Activated naive CD4-positive, alpha-beta T cell treated with anti-CD3 and anti-CD28 coated beads for 36 hours (primary cell): ENCODE measurements at regions not wholly inside any gene's neighbourhood (a gene's known extent, or its start where the extent isn't known, plus 50 kb on each side); places are given as distances from the start of the nearest gene placed in this dataset.

Experiments used
- CTCF ChIA-PET: fragments of 350-600 bp; sonication (Branson Sonifier 250); formaldehyde crosslinking; loops from one replicate; lab custom pipeline; 2021; ENCODE audit warnings: antibody characterized with exemption; lab: Charles Lee
- DNase-seq: peaks from one replicate; pipeline ENCODE4 v3.0.0-alpha.2; 2020
- H3K27ac Mint-ChIP-seq: one replicate; pipeline ENCODE4 v1.8.0; 2021; ENCODE audit warnings: mild to moderate bottlenecking, mixed read lengths
- H3K27me3 Mint-ChIP-seq: one replicate; pipeline ENCODE4 v1.8.0; 2021; ENCODE audit warnings: low read depth, mixed read lengths
- H3K36me3 Mint-ChIP-seq: one replicate; pipeline ENCODE4 v1.8.0; 2021; ENCODE audit warnings: low read depth, mixed read lengths
- H3K4me1 Mint-ChIP-seq: one replicate; pipeline ENCODE4 v1.8.0; 2021; ENCODE audit warnings: low read depth, mixed read lengths
- H3K4me3 Mint-ChIP-seq: one replicate; pipeline ENCODE4 v1.8.0; 2021; ENCODE audit warnings: mild to moderate bottlenecking, moderate library complexity, mixed read lengths
- H3K9me3 Mint-ChIP-seq: one replicate; pipeline ENCODE4 v1.8.0; 2021; ENCODE audit warnings: mixed read lengths
- intact Hi-C: fragments of 100-400 bp; cut with micrococcal nuclease; formaldehyde crosslinking; loops from one replicate; pipeline ENCODE4 v1.15.1; 2023

DNA sequence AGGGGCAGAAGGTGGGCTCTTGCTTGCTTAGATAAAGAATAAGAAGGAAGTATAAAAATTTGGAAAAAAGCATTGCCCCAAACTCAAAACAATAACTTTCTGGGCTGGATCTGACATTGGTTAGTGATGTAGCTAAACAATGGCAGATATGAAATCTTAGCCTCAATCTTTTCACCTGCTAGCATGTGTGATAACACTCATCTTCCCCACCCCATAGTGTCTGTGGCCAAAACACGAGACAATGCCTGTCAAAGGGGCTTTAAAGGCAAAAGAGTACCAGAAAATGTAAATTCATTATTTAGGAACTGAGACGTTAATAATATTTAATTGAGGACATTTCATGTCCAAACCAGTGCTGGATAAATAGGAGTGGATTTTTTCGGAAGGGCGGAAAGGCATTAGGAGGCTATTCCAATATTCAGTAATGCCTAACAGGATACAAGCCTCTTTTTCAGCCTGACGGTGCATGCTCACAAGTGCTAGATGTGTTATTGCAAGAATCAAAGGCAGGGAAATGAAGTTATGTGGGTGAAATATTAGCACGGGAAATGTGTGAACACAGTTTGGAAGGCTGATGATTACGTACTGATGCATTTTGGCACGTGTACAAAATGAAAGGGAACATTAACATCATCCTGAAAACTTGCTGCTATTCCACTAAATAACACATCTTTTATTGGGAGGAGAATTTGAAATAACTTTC, 395.7 kb downstream of the GALR1 start:
- Mint-ChIP-seq H3K27ac (no peak overlapping the region), H3K4me1 (no peaks in the 10 kb centered on the region), H3K4me3 (no peak overlapping the region), H3K36me3 (no peaks in the 10 kb centered on the region), H3K9me3 (peaks cover 5% of the 10 kb centered on the region), H3K27me3 (peaks cover 2% of the 10 kb centered on the region)
- CTCF ChIA-PET, result no interaction called here
- intact Hi-C loops, result no loop called here
- DNase-seq, result no peak

DNA sequence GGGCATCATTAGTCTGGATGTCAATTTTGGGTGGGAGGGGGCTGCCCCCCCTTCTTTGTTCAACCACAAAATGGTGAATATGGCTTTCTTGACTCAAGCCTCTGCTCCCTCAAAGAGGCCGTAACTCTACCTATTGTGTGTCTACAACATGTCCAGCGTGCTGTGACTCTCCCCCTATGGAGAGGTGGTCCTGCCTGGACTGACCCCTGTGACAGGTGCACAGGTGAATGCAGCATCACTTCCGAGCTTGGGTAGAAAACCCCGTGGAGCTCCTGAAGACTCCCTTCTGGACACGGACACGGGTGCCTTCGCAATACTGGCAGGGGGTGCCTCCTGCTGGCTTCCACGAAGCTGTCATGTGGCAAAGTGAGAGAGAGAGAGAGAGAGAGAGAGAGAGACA, 397.8 kb downstream of the GALR1 start:
- peaks cover 13% of the 10 kb centered on the region for H3K27me3 Mint-ChIP-seq
- no peak overlapping the region for H3K27ac Mint-ChIP-seq
- intact Hi-C loops, result loop anchor here (2.0 kb wide), 1 partner anchor 725 kb away; no protein-coding TSS in a partner anchor

DNA sequence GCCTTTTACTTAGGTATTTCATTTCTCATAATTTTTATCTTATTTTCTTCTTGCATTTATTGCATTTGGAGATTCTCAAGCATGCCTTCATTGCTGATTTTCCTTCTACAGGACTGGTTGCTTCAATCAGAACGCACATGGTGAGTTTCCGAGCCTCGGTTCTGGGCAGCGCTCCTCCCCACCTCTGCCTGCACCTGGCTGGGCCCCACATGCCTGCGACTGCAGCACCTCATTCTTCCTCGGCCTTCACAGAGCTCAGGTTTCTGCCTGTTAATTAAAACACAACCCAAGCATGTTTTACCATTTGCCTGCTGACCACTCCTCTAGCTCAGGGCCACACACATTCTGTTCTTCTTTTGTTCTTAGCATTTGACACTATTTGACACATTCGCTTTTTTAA, 398.8 kb downstream of the GALR1 start:
- peaks cover 14% of the 10 kb centered on the region for H3K27me3 Mint-ChIP-seq
- no peak overlapping the region for H3K27ac Mint-ChIP-seq
- H3K36me3 Mint-ChIP-seq, result no peaks in the 10 kb centered on the region
- intact Hi-C loops, result no loop called here
- no peaks in the 10 kb centered on the region for H3K4me1 Mint-ChIP-seq
- DNase-seq, result no peak
- CTCF ChIA-PET, result interaction anchor here (1.1 kb wide), 1 partner anchor 666 kb away, joined by 4 read pairs; no protein-coding TSS in a partner anchor
- H3K4me3 Mint-ChIP-seq, result no peak overlapping the region
- H3K9me3 Mint-ChIP-seq, result peaks cover 5% of the 10 kb centered on the region

More for the DNA sequence above, 397.8 kb downstream of the GALR1 start:
- Mint-ChIP-seq H3K4me3 (no peak overlapping the region), H3K36me3 (no peaks in the 10 kb centered on the region), H3K4me1 (no peaks in the 10 kb centered on the region), H3K9me3 (peaks cover 5% of the 10 kb centered on the region)
- DNase-seq, result no peak
- CTCF ChIA-PET, result no interaction called here

DNA sequence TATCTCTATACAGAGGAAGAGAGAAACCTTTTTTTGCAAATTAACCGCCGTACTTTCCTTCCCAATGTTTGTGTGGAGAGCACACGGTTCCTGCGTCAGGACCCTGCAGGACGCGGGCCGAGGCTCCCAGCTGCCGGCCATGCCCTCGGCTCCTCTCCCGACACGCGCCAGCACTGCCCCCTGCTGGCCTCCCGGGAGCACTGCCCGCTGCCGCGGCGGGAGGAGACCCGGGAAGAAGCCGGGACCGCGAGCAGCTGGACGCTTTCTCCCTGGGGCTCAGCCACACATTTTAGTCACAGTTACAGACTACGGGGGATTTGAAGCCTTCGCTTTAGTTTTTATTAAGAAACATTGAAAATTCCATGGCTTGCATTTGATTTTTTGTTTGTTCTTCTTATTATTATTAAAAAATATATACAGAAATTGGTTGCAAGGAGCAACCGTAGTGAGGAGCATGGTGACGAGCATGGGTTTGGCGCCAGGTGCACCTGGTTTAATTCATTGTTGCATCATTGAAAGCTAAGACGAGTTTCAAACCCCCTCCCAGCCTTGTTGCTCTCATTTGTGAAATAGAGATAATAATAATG, 401.2 kb downstream of the GALR1 start:
- peak; percentile 70 for DNase-seq
- Mint-ChIP-seq H3K36me3 (no peaks in the 10 kb centered on the region), H3K4me3 (no peak overlapping the region), H3K4me1 (no peaks in the 10 kb centered on the region), H3K27me3 (peaks cover 18% of the 10 kb centered on the region), H3K9me3 (peaks cover 1% of the 10 kb centered on the region), H3K27ac (no peak overlapping the region)
- CTCF ChIA-PET, result interaction anchor here (1.0 to 1.1 kb wide), 3 partner anchors 176 to 848 kb away, joined by 3 to 4 read pairs (median 3); no protein-coding TSS in a partner anchor
- intact Hi-C loops, result loop anchor here (1.0 to 10.0 kb wide), 4 partner anchors 426 to 848 kb away; no protein-coding TSS in a partner anchor

DNA sequence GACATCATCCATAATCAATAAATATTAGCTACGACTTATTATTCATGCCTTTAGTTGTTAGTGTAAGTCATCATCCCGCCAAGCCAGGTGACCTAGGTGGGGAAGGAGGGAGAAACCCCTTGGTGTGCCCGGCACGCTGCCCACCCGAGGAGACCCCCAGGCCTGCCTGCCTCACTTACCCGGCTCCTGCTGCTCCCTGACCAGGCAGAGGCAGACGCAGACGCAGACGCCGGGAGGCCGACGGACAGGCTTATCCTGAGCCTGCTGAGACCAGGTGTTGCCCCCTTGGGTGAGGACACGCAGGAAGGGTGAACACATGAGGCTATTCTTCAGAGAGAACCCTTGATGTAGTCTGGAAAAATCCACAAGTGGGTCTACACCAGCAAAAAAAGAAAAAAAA, 401.8 kb downstream of the GALR1 start:
- CTCF ChIA-PET, result interaction anchor here (1.0 to 1.1 kb wide), 2 partner anchors 177 to 729 kb away, joined by 3 to 4 read pairs; no protein-coding TSS in a partner anchor
- Mint-ChIP-seq H3K27me3 (peaks cover 18% of the 10 kb centered on the region), H3K4me1 (no peaks in the 10 kb centered on the region), H3K27ac (no peak overlapping the region), H3K4me3 (no peak overlapping the region), H3K36me3 (no peaks in the 10 kb centered on the region), H3K9me3 (no peaks in the 10 kb centered on the region)
- DNase-seq, result no peak
- intact Hi-C loops, result loop anchor here (1.0 to 10.0 kb wide), 4 partner anchors 427 to 849 kb away; no protein-coding TSS in a partner anchor

DNA sequence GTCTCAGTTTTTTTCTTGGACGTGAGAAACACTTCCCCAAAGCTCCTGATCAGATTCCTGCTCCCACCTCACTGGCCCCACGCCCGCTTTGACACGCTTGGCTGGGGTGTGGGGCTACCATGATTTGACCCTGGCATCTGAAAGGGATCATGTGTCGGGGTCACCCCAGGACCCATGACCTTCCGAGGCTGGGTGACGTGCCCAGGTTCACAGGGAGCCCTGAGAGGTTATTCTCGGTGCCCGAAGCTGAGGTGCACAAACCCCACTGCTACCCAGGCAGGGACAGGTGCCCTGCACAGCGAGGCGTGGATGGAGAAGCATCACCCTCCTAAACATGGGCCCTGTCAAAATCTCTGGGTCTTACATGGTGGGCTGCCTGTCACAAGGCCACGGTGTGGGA, 404.1 kb downstream of the GALR1 start:
- H3K36me3 Mint-ChIP-seq, result no peaks in the 10 kb centered on the region
- H3K27me3 Mint-ChIP-seq, result peaks cover 19% of the 10 kb centered on the region
- no peaks in the 10 kb centered on the region for H3K4me1 Mint-ChIP-seq
- DNase-seq, result no peak
- H3K4me3 Mint-ChIP-seq, result no peak overlapping the region
- H3K9me3 Mint-ChIP-seq, result no peaks in the 10 kb centered on the region
- CTCF ChIA-PET, result no interaction called here
- no peak overlapping the region for H3K27ac Mint-ChIP-seq
- intact Hi-C loops, result loop anchor here (5.0 to 10.0 kb wide), 2 partner anchors 429 to 671 kb away; no protein-coding TSS in a partner anchor

DNA sequence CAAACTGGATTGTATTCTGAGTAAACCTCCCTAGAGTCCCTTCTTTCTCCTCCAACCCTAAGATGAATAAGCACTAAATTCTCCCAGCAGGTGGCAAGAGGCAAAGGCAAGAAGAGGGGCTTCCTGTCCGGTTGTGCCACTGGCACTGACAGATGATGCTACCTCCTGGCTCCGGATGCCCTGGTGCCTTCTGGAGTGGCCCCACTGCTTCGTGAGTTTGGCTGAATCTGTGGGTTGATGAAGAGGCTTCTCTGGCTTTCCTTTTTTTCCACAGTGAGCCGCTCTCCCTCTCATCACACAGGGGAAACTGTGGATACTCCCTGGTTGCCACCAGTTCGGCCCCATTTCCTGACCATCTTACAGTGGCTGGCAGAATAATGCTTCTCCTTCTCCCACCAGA, 404.7 kb downstream of the GALR1 start:
- CTCF ChIA-PET, result no interaction called here
- Mint-ChIP-seq H3K9me3 (no peaks in the 10 kb centered on the region), H3K27ac (no peak overlapping the region), H3K4me3 (no peak overlapping the region), H3K36me3 (no peaks in the 10 kb centered on the region), H3K27me3 (peaks cover 22% of the 10 kb centered on the region), H3K4me1 (no peaks in the 10 kb centered on the region)
- no peak for DNase-seq
- intact Hi-C loops, result loop anchor here (5.0 to 10.0 kb wide), 2 partner anchors 430 to 672 kb away; no protein-coding TSS in a partner anchor

DNA sequence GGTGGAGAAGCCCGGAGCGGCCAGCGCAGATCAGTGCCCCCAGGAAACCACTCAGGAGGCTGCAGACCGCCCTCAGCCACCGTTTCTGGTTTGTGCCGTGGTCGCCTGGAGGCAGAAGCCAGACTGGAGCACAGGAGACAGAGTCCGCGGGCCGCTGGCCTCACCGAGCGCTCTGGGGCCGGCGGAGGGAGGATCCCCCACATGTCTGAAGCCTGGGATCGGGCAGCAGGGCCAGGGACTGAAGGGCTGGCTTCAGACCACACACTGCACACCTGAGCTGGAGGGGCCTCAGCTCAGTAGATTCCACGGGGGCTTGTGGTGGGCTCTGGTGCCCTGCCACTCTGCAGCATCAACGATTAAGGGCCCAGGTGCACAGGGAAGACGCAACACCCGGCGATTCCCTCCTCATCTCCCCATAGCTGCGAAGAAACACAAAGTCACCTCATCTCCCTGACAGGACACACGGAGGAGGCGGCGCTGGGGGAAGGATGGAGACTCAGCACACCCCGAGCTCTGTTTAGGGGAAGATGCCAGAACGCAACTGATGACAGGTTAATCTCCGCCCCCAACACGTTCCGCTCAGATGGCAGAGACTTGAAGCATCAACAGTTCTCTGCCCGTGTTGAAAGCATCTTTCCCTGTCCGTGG, 408.1 kb downstream of the GALR1 start:
- intact Hi-C loops, result loop anchor here (10.0 kb wide), 1 partner anchor 433 kb away; no protein-coding TSS in a partner anchor
- Mint-ChIP-seq H3K27ac (no peak overlapping the region), H3K4me3 (no peak overlapping the region), H3K36me3 (no peaks in the 10 kb centered on the region), H3K4me1 (no peaks in the 10 kb centered on the region), H3K9me3 (no peaks in the 10 kb centered on the region), H3K27me3 (peaks cover 11% of the 10 kb centered on the region)
- DNase-seq, result no peak
- CTCF ChIA-PET, result no interaction called here

DNA sequence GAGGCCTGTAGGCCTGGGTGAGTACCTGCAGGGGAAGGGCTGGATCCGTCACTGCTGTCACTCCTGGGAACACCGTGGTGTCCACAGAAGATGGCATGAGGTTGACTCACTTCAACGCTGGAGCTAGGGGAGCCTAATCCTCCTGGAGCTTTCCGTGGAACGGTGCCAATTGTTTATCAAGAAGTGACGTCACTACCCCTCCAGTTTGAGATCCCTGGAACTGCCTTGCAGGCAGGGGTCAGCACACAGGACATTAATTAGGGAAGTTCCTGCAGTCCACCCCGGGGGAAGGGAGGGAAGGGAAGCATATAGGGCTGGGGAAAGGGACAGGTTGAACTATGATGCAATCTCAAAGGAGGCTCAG, 408.6 kb downstream of the GALR1 start:
- Mint-ChIP-seq H3K4me1 (no peaks in the 10 kb centered on the region), H3K27ac (no peak overlapping the region), H3K9me3 (no peaks in the 10 kb centered on the region), H3K36me3 (no peaks in the 10 kb centered on the region), H3K4me3 (no peak overlapping the region), H3K27me3 (peaks cover 11% of the 10 kb centered on the region)
- DNase-seq, result no peak
- CTCF ChIA-PET, result no interaction called here
- intact Hi-C loops, result loop anchor here (10.0 kb wide), 1 partner anchor 433 kb away; no protein-coding TSS in a partner anchor

DNA sequence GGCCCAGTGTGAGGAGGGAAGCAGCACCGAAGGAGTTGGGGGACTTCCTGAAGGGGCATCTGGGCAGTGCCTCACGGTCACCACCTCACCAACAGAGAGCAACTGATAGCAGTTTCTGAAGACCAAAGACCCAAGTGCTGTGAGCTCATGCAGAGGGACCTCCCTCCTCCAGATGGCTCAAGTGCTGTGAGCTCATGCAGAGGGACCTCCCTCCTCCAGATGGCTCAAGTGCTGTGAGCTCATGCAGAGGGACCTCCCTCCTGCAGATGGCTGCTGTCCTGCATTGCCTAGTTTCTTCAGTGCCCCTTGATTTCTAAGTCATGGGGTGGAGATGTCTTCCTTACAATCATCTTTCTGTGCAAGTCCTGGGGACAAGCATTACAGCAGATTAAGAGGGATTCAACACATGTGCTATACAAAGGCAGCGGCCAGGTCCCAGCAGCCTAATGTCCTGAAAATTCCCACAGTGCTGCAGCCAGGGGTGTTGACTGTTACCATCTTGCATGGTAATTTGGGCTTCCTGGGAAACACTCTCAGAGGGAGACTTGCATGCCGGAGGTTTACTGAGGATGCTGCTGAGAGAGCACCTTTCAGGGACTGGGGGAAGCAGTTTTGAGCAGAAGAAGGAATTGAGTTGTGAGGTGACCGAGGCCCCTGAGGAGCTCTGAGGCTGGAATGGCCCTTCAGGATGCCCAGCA, 409.3 kb downstream of the GALR1 start:
- no peaks in the 10 kb centered on the region for H3K36me3 Mint-ChIP-seq
- H3K27ac Mint-ChIP-seq, result no peak overlapping the region
- no peak for DNase-seq
- H3K27me3 Mint-ChIP-seq, result peaks cover 8% of the 10 kb centered on the region
- CTCF ChIA-PET, result no interaction called here
- no peaks in the 10 kb centered on the region for H3K4me1 Mint-ChIP-seq
- H3K4me3 Mint-ChIP-seq, result no peak overlapping the region
- no peaks in the 10 kb centered on the region for H3K9me3 Mint-ChIP-seq
- intact Hi-C loops, result loop anchor here (10.0 kb wide), 1 partner anchor 434 kb away; no protein-coding TSS in a partner anchor

DNA sequence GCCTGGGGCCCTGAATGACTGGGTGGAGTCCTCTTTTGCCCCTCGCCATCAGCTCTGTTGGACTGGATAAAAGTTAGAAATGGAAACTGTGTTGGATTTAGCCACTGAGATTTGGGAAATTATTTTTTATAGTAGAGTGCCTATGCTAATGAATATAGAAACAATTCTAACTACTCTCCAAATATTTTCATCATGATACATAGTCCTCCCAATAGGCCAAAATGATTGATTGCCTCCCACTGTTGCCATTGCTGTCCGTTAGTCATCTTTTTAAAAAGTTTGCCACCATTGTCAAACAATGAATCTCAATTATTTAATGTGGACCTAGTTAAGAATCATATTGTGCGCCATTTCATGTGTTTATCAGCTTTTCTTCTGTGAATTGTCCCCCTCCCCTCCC, 417.0 kb downstream of the GALR1 start:
- CTCF ChIA-PET, result no interaction called here

DNA sequence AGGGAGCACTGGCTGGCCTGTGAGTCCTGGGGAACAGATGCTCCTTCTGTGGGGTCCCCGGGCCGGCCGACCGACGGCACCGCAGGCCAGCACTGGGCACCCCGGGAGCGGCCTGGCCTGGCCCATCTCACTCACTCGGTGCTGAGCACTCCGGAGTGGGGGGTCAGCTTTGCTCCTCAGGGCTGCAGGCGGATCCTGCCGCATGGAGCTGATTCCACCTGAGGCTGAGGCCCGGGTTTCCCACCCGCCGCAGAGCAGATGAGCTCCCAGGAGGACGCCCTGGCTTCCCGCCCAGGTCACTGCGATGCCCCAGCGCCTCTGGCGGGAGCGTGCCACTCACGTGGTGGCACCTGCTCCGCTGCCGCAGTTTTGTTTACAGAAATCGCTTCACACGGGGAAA, 418.6 kb downstream of the GALR1 start:
- Mint-ChIP-seq H3K36me3 (no peaks in the 10 kb centered on the region), H3K27me3 (peaks cover 7% of the 10 kb centered on the region), H3K4me3 (no peak overlapping the region), H3K9me3 (no peaks in the 10 kb centered on the region), H3K27ac (no peak overlapping the region), H3K4me1 (peaks cover 1% of the 10 kb centered on the region)
- no peak for DNase-seq
- CTCF ChIA-PET, result no interaction called here
- intact Hi-C loops, result no loop called here

More for the DNA sequence above, 417.0 kb downstream of the GALR1 start:
- no peak overlapping the region for H3K4me3 Mint-ChIP-seq
- H3K27ac Mint-ChIP-seq, result no peak overlapping the region
- H3K9me3 Mint-ChIP-seq, result no peaks in the 10 kb centered on the region
- DNase-seq, result no peak
- no peaks in the 10 kb centered on the region for H3K36me3 Mint-ChIP-seq
- H3K27me3 Mint-ChIP-seq, result peaks cover 7% of the 10 kb centered on the region
- peaks cover 1% of the 10 kb centered on the region for H3K4me1 Mint-ChIP-seq
- intact Hi-C loops, result no loop called here
